ENCODE measurements at regions not wholly inside any gene's neighbourhood (a gene's known extent, or its start where the extent isn't known, plus 50 kb on each side); places are given as distances from the start of the nearest gene placed in this dataset.
"Not testable (repeated sequence)": the region's sequence is repeated elsewhere in the genome, so short reads cannot be mapped to it uniquely, and the experiment has no call there.

DNA sequence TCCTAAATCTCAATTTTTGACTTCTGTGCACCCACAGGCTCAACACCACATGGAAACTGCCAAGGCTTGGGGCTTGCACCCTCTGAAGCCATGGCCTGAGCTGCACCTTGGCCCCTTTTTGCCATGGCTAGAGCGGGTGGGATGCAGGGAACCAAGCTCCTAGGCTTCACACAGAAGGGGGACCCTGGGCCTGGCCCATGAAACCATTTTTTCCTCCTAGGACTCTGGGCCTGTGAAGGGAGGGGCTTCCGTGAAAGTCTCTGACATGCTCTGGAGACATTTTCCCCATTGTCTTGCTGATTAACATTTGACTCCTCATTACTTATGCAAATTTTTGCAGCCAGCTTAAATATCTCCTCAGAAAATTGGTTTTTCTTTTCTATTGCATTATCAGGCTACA is 190.9 kb downstream of the MBL2 start:
- not testable (repeated sequence) for TF ChIP-seq CTCF (IDR thresholded peaks at IDR 0.05; ENCODE audit: insufficient read depth, low read depth, low read length); EZH2 (IDR thresholded peaks at IDR 0.05; ENCODE audit: insufficient read depth, low read length)

All from astrocyte (in vitro differentiated cells and primary cell).